Tibial artery (tissue), 4 donors: ENCODE measurements at regions not wholly inside any gene's neighbourhood (a gene's known extent, or its start where the extent isn't known, plus 50 kb on each side); places are given as distances from the start of the nearest gene placed in this dataset.

Experiments
- DNase-seq, 2 donors: peaks; one replicate each; pipeline ENCODE4 v3.0.0-alpha.2; 2019
- H3K27ac ChIP-seq, 2 donors: fragments of 200-600 bp; sonication (generic) in 1 of 2; 1 replicate in 1 of 2; 2 replicates in 1 of 2; pipeline ENCODE4 v1.5.1; 2018 to 2019; ENCODE audit warnings: mild to moderate bottlenecking in 1 of 2
- H3K27me3 ChIP-seq, 2 donors: fragments of 200-600 bp; sonication (generic) in 1 of 2; one replicate each; pipeline versions ENCODE4 v1.5.1 to v1.6.0; 2016 to 2019
- H3K36me3 ChIP-seq, 3 donors: fragments of 200-600 bp; sonication (generic) in 2 of 3; one replicate each; pipeline ENCODE4 v1.5.1; 2016 to 2019; ENCODE audit warnings: mild to moderate bottlenecking in 2 of 3
- H3K4me1 ChIP-seq, 4 donors: fragments of 200-600 bp; sonication (generic) in 2 of 4; 1 replicate in 3 of 4; 2 replicates in 1 of 4; pipeline ENCODE4 v1.5.1; 2016 to 2019
- H3K4me3 ChIP-seq, 2 donors: fragments of 200-600 bp; sonication (generic) in 1 of 2; 1 replicate in 1 of 2; 2 replicates in 1 of 2; pipeline ENCODE4 v1.5.1; 2018 to 2019; ENCODE audit warnings: mild to moderate bottlenecking in 2 of 2
- H3K9me3 ChIP-seq, 3 donors: fragments of 200-600 bp; sonication (generic) in 1 of 3; one replicate each; pipeline ENCODE4 v1.5.1; 2016 to 2019
- intact Hi-C: fragments of 100-400 bp; cut with DNase I; formaldehyde crosslinking; loops from one replicate; pipeline ENCODE4 v1.15.0; 2023; ENCODE audit warnings: low total_unique reads
- TF ChIP-seq, protein P1 (sequence below), 2 experiments: fragments of 200-600 bp in 1 of 2; fragments of 450-650 bp in 1 of 2; IDR thresholded peaks; one replicate each; pipeline ENCODE4 v1.5.1; 2017 to 2019; ENCODE audit warnings: antibody characterized with exemption in 2 of 2, mild to moderate bottlenecking in 1 of 2, moderate library complexity in 1 of 2

DNA sequence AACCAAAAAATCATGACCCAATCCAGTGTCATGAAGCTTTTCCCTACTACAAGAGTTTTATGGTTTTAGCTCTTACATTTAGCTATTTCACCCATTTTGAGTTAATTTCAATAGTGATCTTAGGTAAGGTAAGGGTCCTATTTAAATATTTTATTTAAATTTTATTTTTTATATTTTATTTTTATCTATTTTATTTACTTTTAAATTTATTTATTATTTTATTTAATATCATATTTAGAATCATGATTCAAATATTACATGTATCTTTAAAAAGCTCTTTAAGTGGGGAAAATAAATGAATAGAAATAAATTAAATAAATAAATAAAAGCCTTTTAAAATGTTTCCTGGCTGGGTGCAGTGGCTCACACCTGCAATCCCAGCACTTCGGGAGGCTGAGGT lies 276.0 kb downstream of the SKIDA1 start:
- Histone ChIP-seq H3K36me3 (no peaks in the 10 kb centered on the region), H3K27ac (no peak overlapping the region), H3K4me3 (no peak overlapping the region), H3K4me1 (no peaks in the 10 kb centered on the region), H3K9me3 (no peaks in the 10 kb centered on the region), H3K27me3 (no peaks in the 10 kb centered on the region)
- DNase-seq: no peak
- TF ChIP-seq, protein P1, sequence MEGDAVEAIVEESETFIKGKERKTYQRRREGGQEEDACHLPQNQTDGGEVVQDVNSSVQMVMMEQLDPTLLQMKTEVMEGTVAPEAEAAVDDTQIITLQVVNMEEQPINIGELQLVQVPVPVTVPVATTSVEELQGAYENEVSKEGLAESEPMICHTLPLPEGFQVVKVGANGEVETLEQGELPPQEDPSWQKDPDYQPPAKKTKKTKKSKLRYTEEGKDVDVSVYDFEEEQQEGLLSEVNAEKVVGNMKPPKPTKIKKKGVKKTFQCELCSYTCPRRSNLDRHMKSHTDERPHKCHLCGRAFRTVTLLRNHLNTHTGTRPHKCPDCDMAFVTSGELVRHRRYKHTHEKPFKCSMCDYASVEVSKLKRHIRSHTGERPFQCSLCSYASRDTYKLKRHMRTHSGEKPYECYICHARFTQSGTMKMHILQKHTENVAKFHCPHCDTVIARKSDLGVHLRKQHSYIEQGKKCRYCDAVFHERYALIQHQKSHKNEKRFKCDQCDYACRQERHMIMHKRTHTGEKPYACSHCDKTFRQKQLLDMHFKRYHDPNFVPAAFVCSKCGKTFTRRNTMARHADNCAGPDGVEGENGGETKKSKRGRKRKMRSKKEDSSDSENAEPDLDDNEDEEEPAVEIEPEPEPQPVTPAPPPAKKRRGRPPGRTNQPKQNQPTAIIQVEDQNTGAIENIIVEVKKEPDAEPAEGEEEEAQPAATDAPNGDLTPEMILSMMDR (IDR thresholded peaks at IDR 0.05): no peak
- intact Hi-C loops: no loop called here

DNA sequence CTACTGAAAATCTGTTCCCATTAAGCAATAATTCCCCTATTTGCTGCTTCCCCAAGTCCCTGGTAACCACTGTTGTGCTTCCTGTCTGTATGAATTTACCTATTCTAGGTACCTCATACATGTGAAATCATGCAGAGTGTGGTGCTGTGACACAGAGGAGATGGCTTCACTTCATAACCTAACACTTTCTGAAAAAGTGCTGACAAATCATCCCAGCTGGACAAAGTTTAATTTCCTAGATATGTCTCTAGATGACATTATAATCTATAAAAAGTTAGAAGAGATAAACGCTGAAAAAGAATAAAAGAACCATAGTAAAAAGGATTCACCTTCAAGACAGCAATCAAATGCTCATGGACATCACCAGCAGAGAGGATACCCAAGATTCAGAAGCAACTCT lies 277.9 kb downstream of the SKIDA1 start:
- H3K4me3 ChIP-seq: no peak overlapping the region
- H3K27ac ChIP-seq: no peak overlapping the region
- intact Hi-C loops: no loop called here
- H3K4me1 ChIP-seq: no peaks in the 10 kb centered on the region
- DNase-seq: no peak
- H3K9me3 ChIP-seq: no peaks in the 10 kb centered on the region
- TF ChIP-seq, protein P1 (IDR thresholded peaks at IDR 0.05): no peak
- no peaks in the 10 kb centered on the region for H3K27me3 ChIP-seq
- H3K36me3 ChIP-seq: no peaks in the 10 kb centered on the region

DNA sequence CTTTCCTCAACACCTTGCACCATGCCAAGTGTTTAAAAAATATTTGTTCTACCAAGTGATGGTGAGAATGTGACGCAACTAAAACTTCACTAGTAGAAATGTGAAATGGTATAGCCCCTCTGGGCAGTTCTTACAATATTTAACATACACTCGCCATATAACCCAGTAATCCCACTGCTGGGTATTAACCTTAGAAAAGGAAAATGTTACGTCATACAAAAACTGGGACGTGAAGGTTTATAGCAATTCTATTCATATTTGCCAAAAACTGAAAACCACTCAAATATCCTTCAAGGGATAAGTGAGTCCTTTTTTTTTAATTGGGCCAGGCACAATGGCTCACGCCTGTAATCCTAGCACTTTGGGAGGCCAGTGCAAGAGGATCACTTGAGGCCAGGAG lies 279.3 kb downstream of the SKIDA1 start:
- intact Hi-C loops: no loop called here
- no peaks in the 10 kb centered on the region for H3K27me3 ChIP-seq
- TF ChIP-seq, protein P1 (IDR thresholded peaks at IDR 0.05): no peak

DNA sequence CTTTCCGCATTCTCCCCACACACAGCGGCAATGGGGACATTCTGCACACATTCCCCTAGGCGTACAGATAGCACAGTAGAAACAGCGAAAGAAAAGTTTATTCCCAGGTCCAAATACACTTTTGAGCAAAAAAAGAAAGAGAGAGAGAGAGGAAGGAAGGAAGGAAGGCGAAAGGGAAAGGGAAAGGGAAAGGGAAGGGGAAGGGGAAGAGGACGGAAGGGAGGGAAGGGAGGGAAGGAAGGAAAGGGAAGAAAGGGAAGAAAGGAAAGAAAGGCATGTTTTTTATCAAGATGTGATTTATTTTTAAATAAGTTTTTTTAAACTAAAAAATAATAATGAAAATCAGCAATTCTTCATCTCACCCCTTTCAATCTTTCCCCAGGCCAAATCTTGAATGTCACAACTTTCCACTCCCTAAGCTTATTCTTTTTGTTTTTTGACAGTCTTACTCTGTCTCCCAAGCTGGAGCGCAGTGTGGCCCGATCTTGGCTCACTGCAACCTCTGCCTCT lies 281.7 kb downstream of the SKIDA1 start:
- DNase-seq: no peak
- Histone ChIP-seq H3K36me3 (no peaks in the 10 kb centered on the region), H3K9me3 (no peaks in the 10 kb centered on the region), H3K4me1 (no peaks in the 10 kb centered on the region), H3K27me3 (no peaks in the 10 kb centered on the region), H3K4me3 (no peak overlapping the region), H3K27ac (no peak overlapping the region)
- intact Hi-C loops: no loop called here
- TF ChIP-seq, protein P1 (IDR thresholded peaks at IDR 0.05): no peak

More for the DNA sequence above, 279.3 kb downstream of the SKIDA1 start:
- Histone ChIP-seq H3K27ac (no peak overlapping the region), H3K9me3 (no peaks in the 10 kb centered on the region), H3K4me1 (no peaks in the 10 kb centered on the region), H3K4me3 (no peak overlapping the region), H3K36me3 (no peaks in the 10 kb centered on the region)
- no peak for DNase-seq

DNA sequence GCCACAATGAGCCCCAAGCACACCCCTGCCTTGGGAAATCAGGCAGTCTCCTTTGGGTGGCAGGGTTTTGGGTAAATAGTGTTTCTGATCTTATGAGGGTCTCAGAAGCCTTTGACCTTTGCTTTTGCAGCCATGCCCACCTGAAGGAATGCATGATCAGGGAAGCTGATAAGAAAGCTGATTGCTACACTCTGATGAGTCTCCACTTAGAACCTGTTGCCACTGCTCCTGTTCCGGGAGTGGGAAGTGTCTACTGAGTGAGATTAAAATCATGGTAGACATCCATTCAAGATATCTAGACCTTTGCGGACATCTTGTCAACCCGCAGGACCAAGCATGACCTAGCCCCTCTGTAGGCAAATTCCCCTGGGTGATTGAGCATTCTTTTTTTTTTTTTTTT lies 282.6 kb downstream of the SKIDA1 start:
- H3K27me3 ChIP-seq: no peaks in the 10 kb centered on the region
- no peak overlapping the region for H3K4me3 ChIP-seq
- H3K27ac ChIP-seq: no peak overlapping the region
- DNase-seq: no peak
- H3K36me3 ChIP-seq: no peaks in the 10 kb centered on the region
- H3K4me1 ChIP-seq: no peaks in the 10 kb centered on the region
- intact Hi-C loops: no loop called here
- H3K9me3 ChIP-seq: no peaks in the 10 kb centered on the region
- TF ChIP-seq, protein P1 (IDR thresholded peaks at IDR 0.05): no peak

GRCh38 chr10:21238717-21239116 lies 286.8 kb downstream of the SKIDA1 start:
- H3K4me3 ChIP-seq: no peak overlapping the region
- no peak overlapping the region for H3K27ac ChIP-seq
- DNase-seq: no peak
- no peaks in the 10 kb centered on the region for H3K36me3 ChIP-seq
- no peaks in the 10 kb centered on the region for H3K4me1 ChIP-seq
- intact Hi-C loops: no loop called here
- TF ChIP-seq, protein P1 (IDR thresholded peaks at IDR 0.05): no peak
- peaks cover 0 to 4% of the 10 kb centered on the region in 2 donors for H3K27me3 ChIP-seq
- H3K9me3 ChIP-seq: no peaks in the 10 kb centered on the region
